ENCODE measurements at regions not wholly inside any gene's neighbourhood (a gene's known extent, or its start where the extent isn't known, plus 50 kb on each side); places are given as distances from the start of the nearest gene placed in this dataset.

GRCh38 chr16:6690741-6691140 is 641.9 kb upstream of the RBFOX1 start:
- Mint-ChIP-seq H3K36me3 (ENCODE audit: low read depth) (no peaks in the 10 kb centered on the region), H3K4me1 (peaks cover 5% of the 10 kb centered on the region), H3K4me3 (no peak overlapping the region), H3K27ac (ENCODE audit: unreplicated experiment) (no peak overlapping the region), H3K27me3 (ENCODE audit: low read depth) (peaks cover 14% of the 10 kb centered on the region), H3K9me3 (peaks cover 2% of the 10 kb centered on the region)
- no peak for DNase-seq (ENCODE audit: low read depth, low spot score)
- no peak for TF ChIP-seq CTCF (conservative IDR thresholded peaks at IDR 0.05)

GRCh38 chr16:6689643-6690042 is 643.0 kb upstream of the RBFOX1 start:
- Mint-ChIP-seq H3K9me3 (peaks cover 2% of the 10 kb centered on the region), H3K27me3 (ENCODE audit: low read depth) (peaks cover 12% of the 10 kb centered on the region), H3K36me3 (ENCODE audit: low read depth) (no peaks in the 10 kb centered on the region), H3K4me1 (peaks cover 5% of the 10 kb centered on the region), H3K4me3 (no peak overlapping the region), H3K27ac (ENCODE audit: unreplicated experiment) (no peak overlapping the region)
- TF ChIP-seq CTCF (conservative IDR thresholded peaks at IDR 0.05) = no peak
- DNase-seq (ENCODE audit: low read depth, low spot score) = no peak

GRCh38 chr16:6687593-6687992 is 645.1 kb upstream of the RBFOX1 start:
- Mint-ChIP-seq H3K9me3 (peaks cover 2% of the 10 kb centered on the region), H3K27me3 (ENCODE audit: low read depth) (peaks cover 24% of the 10 kb centered on the region), H3K36me3 (ENCODE audit: low read depth) (no peaks in the 10 kb centered on the region), H3K4me3 (no peak overlapping the region), H3K4me1 (peaks cover 5% of the 10 kb centered on the region), H3K27ac (ENCODE audit: unreplicated experiment) (no peak overlapping the region)
- no peak for DNase-seq (ENCODE audit: low read depth, low spot score)
- TF ChIP-seq CTCF (conservative IDR thresholded peaks at IDR 0.05) = no peak

GRCh38 chr16:6684076-6684673 is 648.5 kb upstream of the RBFOX1 start:
- H3K4me3 Mint-ChIP-seq = no peak overlapping the region
- no peaks in the 10 kb centered on the region for H3K4me1 Mint-ChIP-seq
- peak; percentile 19 for DNase-seq (ENCODE audit: low read depth, low spot score)
- peaks cover 25% of the 10 kb centered on the region for H3K27me3 Mint-ChIP-seq (ENCODE audit: low read depth)
- no peaks in the 10 kb centered on the region for H3K36me3 Mint-ChIP-seq (ENCODE audit: low read depth)
- no peak overlapping the region for H3K27ac Mint-ChIP-seq (ENCODE audit: unreplicated experiment)
- peak; percentile 82 for TF ChIP-seq CTCF (conservative IDR thresholded peaks at IDR 0.05)
- peaks cover 2% of the 10 kb centered on the region for H3K9me3 Mint-ChIP-seq

- Mint-ChIP-seq H3K27ac (ENCODE audit: unreplicated experiment) (no peak overlapping the region), H3K4me1 (no peaks in the 10 kb centered on the region), H3K9me3 (no peaks in the 10 kb centered on the region), H3K27me3 (ENCODE audit: low read depth) (peaks cover 27% of the 10 kb centered on the region), H3K4me3 (no peak overlapping the region), H3K36me3 (ENCODE audit: low read depth) (no peaks in the 10 kb centered on the region)
- TF ChIP-seq CTCF (conservative IDR thresholded peaks at IDR 0.05) = peak; percentile 84
- DNase-seq (ENCODE audit: low read depth, low spot score) = peak; percentile 60
Measured at GRCh38 chr16:6682142-6682811, 650.4 kb upstream of the RBFOX1 start.
